ENCODE measurements at regions not wholly inside any gene's neighbourhood (a gene's known extent, or its start where the extent isn't known, plus 50 kb on each side); places are given as distances from the start of the nearest gene placed in this dataset.
A peak's percentile ranks its signal among the peaks of the same experiment; 100 is the strongest.
"Not testable (repeated sequence)": the region's sequence is repeated elsewhere in the genome, so short reads cannot be mapped to it uniquely, and the experiment has no call there.

- no peak overlapping the region for H3K4me3 ChIP-seq (ENCODE audit: low read length)
- no peak for DNase-seq (ENCODE audit: low read depth)
- TF ChIP-seq CTCF (IDR thresholded peaks at IDR 0.05; ENCODE audit: insufficient read depth, low read depth, low read length, missing control alignments), result no peak
These were observed 129.2 kb downstream of the TBX18 start for GRCh38 chr6:84635081-84635761.

- no peak for TF ChIP-seq CTCF (IDR thresholded peaks at IDR 0.05; ENCODE audit: insufficient read depth, low read depth, low read length, missing control alignments)
- no peak for DNase-seq (ENCODE audit: low read depth)
- H3K4me3 ChIP-seq (ENCODE audit: low read length), result no peak overlapping the region
These were observed 130.6 kb downstream of the TBX18 start for GRCh38 chr6:84633771-84634170.

GRCh38 chr6:84626527-84626926 is 137.9 kb downstream of the TBX18 start:
- H3K4me3 ChIP-seq (ENCODE audit: low read length); DNase-seq (ENCODE audit: low read depth): not testable (repeated sequence)

GRCh38 chr6:84625506-84625905 is 138.9 kb downstream of the TBX18 start:
- no peak for DNase-seq (ENCODE audit: low read depth)

GRCh38 chr6:84623956-84624680 is 140.3 kb downstream of the TBX18 start:
- no peak for TF ChIP-seq CTCF (IDR thresholded peaks at IDR 0.05; ENCODE audit: insufficient read depth, low read depth, low read length, missing control alignments)
- no peak overlapping the region for H3K4me3 ChIP-seq (ENCODE audit: low read length)
- peak; percentile 75 for DNase-seq (ENCODE audit: low read depth)

More at GRCh38 chr6:84625506-84625905, 138.9 kb downstream of the TBX18 start:
- no peak overlapping the region for H3K4me3 ChIP-seq (ENCODE audit: low read length)
- no peak for TF ChIP-seq CTCF (IDR thresholded peaks at IDR 0.05; ENCODE audit: insufficient read depth, low read depth, low read length, missing control alignments)

- no peak overlapping the region for H3K4me3 ChIP-seq (ENCODE audit: low read length)
- no peak for TF ChIP-seq CTCF (IDR thresholded peaks at IDR 0.05; ENCODE audit: insufficient read depth, low read depth, low read length, missing control alignments)
- DNase-seq (ENCODE audit: low read depth), result peak; percentile 64
These were observed 145.6 kb downstream of the TBX18 start for GRCh38 chr6:84618836-84619235.

- peak; percentile 78 for DNase-seq (ENCODE audit: low read depth)
- no peak overlapping the region for H3K4me3 ChIP-seq (ENCODE audit: low read length)
- TF ChIP-seq CTCF (IDR thresholded peaks at IDR 0.05; ENCODE audit: insufficient read depth, low read depth, low read length, missing control alignments), result no peak
These were observed 146.2 kb downstream of the TBX18 start for GRCh38 chr6:84618046-84618752.
